ENCODE measurements at regions not wholly inside any gene's neighbourhood (a gene's known extent, or its start where the extent isn't known, plus 50 kb on each side); places are given as distances from the start of the nearest gene placed in this dataset.

GRCh38 chr1:234712891-234713305 is 102.9 kb upstream of the IRF2BP2 start:
- Histone ChIP-seq H3K4me3 (no peak overlapping the region), H3K4me1 (peaks cover 7 to 40% (median 20%) of the 10 kb centered on the region in 3 donors), H3K9me3 (no peaks in the 10 kb centered on the region), H3K27ac (no peak overlapping the region), H3K27me3 (no peaks in the 10 kb centered on the region), H3K36me3 (no peaks in the 10 kb centered on the region)
- no peak for ATAC-seq
- WGBS, 2 donors (ENCODE audit: low coverage in 1 of 2) = 86 to 100% methylated on average over 2 to 5 of the region's 5 CpGs
- TF ChIP-seq CTCF (IDR thresholded peaks at IDR 0.05) (no peak), POLR2AphosphoS5 (IDR thresholded peaks at IDR 0.05) (no peak), EP300 (IDR thresholded peaks at IDR 0.05) (no peak)

GRCh38 chr1:234710936-234711724 is 101.2 kb upstream of the IRF2BP2 start:
- WGBS, 2 donors (ENCODE audit: low coverage in 1 of 2) = 44 to 55% methylated on average over 7 of the region's 7 CpGs
- Histone ChIP-seq H3K36me3 (no peaks in the 10 kb centered on the region), H3K4me1 (peaks cover 4 to 22% (median 6%) of the 10 kb centered on the region in 3 donors), H3K9me3 (no peaks in the 10 kb centered on the region), H3K4me3 (no peak overlapping the region), H3K27me3 (no peaks in the 10 kb centered on the region), H3K27ac (peak overlapping the region in 3 of 4 donors; percentile 45 to 51 (median 50))
- no peak for ATAC-seq
- TF ChIP-seq EP300 (IDR thresholded peaks at IDR 0.05) = no peak

DNA sequence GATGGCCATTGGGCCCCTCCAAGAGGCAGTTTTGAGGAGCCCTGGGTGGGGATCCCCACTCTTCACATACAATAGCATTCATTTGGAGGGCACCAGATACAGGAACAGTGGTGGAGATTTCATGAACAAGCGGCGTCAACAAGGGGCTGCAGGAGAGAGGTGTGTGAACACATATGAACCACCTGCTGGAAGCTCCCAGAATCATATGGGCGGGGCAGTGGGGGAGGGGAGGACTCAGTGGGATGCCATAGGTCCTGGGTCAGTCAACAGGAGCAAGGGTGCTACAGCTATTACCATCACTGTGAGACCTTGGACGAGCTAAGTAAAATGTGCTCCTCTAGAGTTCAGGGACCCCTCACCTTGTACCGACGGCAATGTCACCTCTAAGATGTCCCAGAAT is 100.4 kb upstream of the IRF2BP2 start:
- TF ChIP-seq CTCF (IDR thresholded peaks at IDR 0.05) (no peak), POLR2AphosphoS5 (IDR thresholded peaks at IDR 0.05) (no peak), POLR2A (IDR thresholded peaks at IDR 0.05) (no peak), EP300 (IDR thresholded peaks at IDR 0.05) (no peak)
- Histone ChIP-seq H3K36me3 (no peaks in the 10 kb centered on the region), H3K9me3 (no peaks in the 10 kb centered on the region), H3K27ac (no peak overlapping the region), H3K4me1 (peaks cover 0 to 14% (median under 1%) of the 10 kb centered on the region in 3 donors), H3K27me3 (no peaks in the 10 kb centered on the region), H3K4me3 (no peak overlapping the region)
- ATAC-seq = no peak
- WGBS, 2 donors (ENCODE audit: low coverage in 1 of 2) = 94 to 96% methylated on average over 3 to 5 of the region's 6 CpGs

DNA sequence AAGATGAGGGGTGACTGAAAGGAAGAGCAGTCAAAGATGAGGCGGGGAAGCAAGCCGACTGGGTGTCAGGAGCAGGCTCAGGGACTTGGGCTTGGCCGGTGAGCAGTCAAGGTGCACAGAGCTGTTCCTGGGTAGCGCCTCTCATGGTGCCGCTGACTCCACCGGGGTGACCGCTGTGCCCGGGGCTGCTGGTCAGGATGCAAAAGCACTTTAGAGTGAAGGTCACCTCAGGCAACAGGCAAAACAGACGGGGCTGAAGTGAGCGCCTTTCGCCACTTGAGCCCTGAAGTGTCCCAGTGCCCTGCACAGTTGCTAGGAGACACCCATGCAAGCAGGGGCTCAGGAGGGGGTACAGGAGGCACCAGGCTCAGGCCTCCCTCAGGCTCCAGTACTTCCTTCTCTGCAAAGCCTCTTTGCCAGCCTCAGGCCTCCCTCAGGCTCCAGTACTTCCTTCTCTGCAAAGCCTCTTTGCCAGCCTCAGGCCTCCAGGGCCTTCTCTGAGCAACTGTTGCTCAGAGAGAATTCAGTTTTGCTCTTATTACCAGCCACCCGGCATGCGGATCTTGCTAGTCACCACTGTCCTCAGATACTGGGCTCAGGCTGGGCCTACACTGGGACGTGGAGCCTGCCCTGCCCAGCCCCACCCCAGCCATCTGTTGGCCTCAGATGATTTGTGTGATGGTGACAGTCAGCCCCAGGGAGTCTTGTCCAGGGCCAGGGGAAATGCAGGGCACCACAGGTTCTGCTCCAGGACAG is 99.7 kb upstream of the IRF2BP2 start:
- peak; percentile 25 for ATAC-seq
- WGBS, 2 donors (ENCODE audit: low coverage in 1 of 2) = 100% methylated on average over 2 of the region's 14 CpGs; no CpG with 5 or more reads in 1 of the 2 donors
- peak overlapping the region in 1 of 4 donors; percentile 8 for H3K27ac ChIP-seq

More for the DNA sequence above, 99.7 kb upstream of the IRF2BP2 start:
- H3K36me3 ChIP-seq = no peaks in the 10 kb centered on the region
- H3K27me3 ChIP-seq = no peaks in the 10 kb centered on the region
- TF ChIP-seq EP300 (IDR thresholded peaks at IDR 0.05) (no peak), POLR2AphosphoS5 (IDR thresholded peaks at IDR 0.05) (no peak), CTCF (IDR thresholded peaks at IDR 0.05) (no peak), POLR2A (IDR thresholded peaks at IDR 0.05) (no peak)
- no peaks in the 10 kb centered on the region for H3K9me3 ChIP-seq
- H3K4me1 ChIP-seq = peaks cover 0 to 7% (median 0%) of the 10 kb centered on the region in 3 donors
- no peak overlapping the region for H3K4me3 ChIP-seq
